GM21367 (cell line): ENCODE measurements at regions not wholly inside any gene's neighbourhood (a gene's known extent, or its start where the extent isn't known, plus 50 kb on each side); places are given as distances from the start of the nearest gene placed in this dataset.

ENCODE experiments used
- ATAC-seq: cut with Tn5 transposase; IDR thresholded peaks from one replicate; pipeline ENCODE4 v1.9.1; 2021; ENCODE audit not compliant: unreplicated experiment

GRCh38 chr3:110378481-110378880 lies 693.1 kb upstream of the NECTIN3 start:
- ATAC-seq, result no peak

- ATAC-seq, result no peak
Observed at GRCh38 chr3:110381992-110382391, 689.6 kb upstream of the NECTIN3 start.

GRCh38 chr3:110383356-110383755 lies 688.3 kb upstream of the NECTIN3 start:
- no peak for ATAC-seq

GRCh38 chr3:110384601-110385000 lies 687.0 kb upstream of the NECTIN3 start:
- no peak for ATAC-seq

- no peak for ATAC-seq
Observed at GRCh38 chr3:110389005-110389404, 682.6 kb upstream of the NECTIN3 start.

GRCh38 chr3:110390372-110390771 lies 681.2 kb upstream of the NECTIN3 start:
- ATAC-seq, result no peak

GRCh38 chr3:110391042-110391441 lies 680.6 kb upstream of the NECTIN3 start:
- ATAC-seq, result no peak

GRCh38 chr3:110391640-110392395 lies 679.8 kb upstream of the NECTIN3 start:
- no peak for ATAC-seq

GRCh38 chr3:110393941-110394340 lies 677.7 kb upstream of the NECTIN3 start:
- no peak for ATAC-seq

- no peak for ATAC-seq
Observed at GRCh38 chr3:110397115-110397514, 674.5 kb upstream of the NECTIN3 start.

- no peak for ATAC-seq
Observed at GRCh38 chr3:110400315-110400714, 671.3 kb upstream of the NECTIN3 start.

GRCh38 chr3:110405830-110406585 lies 665.6 kb upstream of the NECTIN3 start:
- no peak for ATAC-seq

- ATAC-seq, result no peak
Observed at GRCh38 chr3:110413266-110413665, 658.4 kb upstream of the NECTIN3 start.

- no peak for ATAC-seq
Observed at GRCh38 chr3:110413807-110414748, 657.5 kb upstream of the NECTIN3 start.

GRCh38 chr3:110414855-110415254 lies 656.8 kb upstream of the NECTIN3 start:
- no peak for ATAC-seq

- no peak for ATAC-seq
Observed at GRCh38 chr3:110419096-110419495, 652.5 kb upstream of the NECTIN3 start.

GRCh38 chr3:110419601-110420000 lies 652.0 kb upstream of the NECTIN3 start:
- no peak for ATAC-seq

- ATAC-seq, result no peak
Observed at GRCh38 chr3:110420158-110420641, 651.4 kb upstream of the NECTIN3 start.

- no peak for ATAC-seq
Observed at GRCh38 chr3:110423276-110423675, 648.3 kb upstream of the NECTIN3 start.

GRCh38 chr3:110430146-110430545 lies 641.5 kb upstream of the NECTIN3 start:
- no peak for ATAC-seq

- no peak for ATAC-seq
Observed at GRCh38 chr3:110436209-110436608, 635.4 kb upstream of the NECTIN3 start.
